ENCODE measurements at regions not wholly inside any gene's neighbourhood (a gene's known extent, or its start where the extent isn't known, plus 50 kb on each side); places are given as distances from the start of the nearest gene placed in this dataset.

DNA sequence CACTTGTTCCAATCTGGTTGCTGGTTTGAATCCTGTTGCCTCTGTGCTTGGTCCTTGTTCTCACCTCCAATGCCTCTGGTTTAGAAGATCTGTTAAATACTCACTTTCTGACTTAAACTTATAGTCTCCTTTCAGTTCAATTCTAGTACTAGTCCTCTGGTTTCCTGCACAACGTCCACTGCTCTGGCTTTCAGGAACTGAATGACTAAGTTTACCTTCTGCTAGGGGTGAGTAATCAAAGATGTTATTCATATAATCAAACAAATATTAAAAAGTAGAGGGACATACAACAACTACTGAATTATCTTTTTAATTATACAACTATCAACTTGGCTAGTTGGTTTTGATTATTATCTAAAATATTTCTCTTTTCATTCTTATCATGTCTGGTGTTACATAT is 496.4 kb upstream of the TOM1L1 start:
- TF ChIP-seq, protein P1, sequence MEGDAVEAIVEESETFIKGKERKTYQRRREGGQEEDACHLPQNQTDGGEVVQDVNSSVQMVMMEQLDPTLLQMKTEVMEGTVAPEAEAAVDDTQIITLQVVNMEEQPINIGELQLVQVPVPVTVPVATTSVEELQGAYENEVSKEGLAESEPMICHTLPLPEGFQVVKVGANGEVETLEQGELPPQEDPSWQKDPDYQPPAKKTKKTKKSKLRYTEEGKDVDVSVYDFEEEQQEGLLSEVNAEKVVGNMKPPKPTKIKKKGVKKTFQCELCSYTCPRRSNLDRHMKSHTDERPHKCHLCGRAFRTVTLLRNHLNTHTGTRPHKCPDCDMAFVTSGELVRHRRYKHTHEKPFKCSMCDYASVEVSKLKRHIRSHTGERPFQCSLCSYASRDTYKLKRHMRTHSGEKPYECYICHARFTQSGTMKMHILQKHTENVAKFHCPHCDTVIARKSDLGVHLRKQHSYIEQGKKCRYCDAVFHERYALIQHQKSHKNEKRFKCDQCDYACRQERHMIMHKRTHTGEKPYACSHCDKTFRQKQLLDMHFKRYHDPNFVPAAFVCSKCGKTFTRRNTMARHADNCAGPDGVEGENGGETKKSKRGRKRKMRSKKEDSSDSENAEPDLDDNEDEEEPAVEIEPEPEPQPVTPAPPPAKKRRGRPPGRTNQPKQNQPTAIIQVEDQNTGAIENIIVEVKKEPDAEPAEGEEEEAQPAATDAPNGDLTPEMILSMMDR (IDR thresholded peaks at IDR 0.05), result no peak
- TF ChIP-seq POLR2A (IDR thresholded peaks at IDR 0.05), result no peak

Data from lower leg skin (tissue), 3 donors.